Keratinocyte (primary cell): ENCODE measurements at regions not wholly inside any gene's neighbourhood (a gene's known extent, or its start where the extent isn't known, plus 50 kb on each side); places are given as distances from the start of the nearest gene placed in this dataset.

ENCODE experiments used
- EZH2 ChIP-seq: IDR thresholded peaks from one replicate; pipeline ENCODE4 v1.6.1; 2012; ENCODE audit warnings: inconsistent platforms, mild to moderate bottlenecking, low read length, moderate library complexity
- TF ChIP-seq, protein P1 (sequence below), 3 experiments: IDR thresholded peaks in 1 of 3; conservative IDR thresholded peaks in 1 of 3; optimal IDR thresholded peaks in 1 of 3; 2 replicates in 2 of 3; 3 replicates in 1 of 3; pipeline versions ENCODE3 to v1.5.1; 2011; ENCODE audit warnings: low read length in 3 of 3, mild to moderate bottlenecking in 3 of 3, moderate library complexity in 2 of 3, control low read depth in 1 of 3, inconsistent platforms in 1 of 3; ENCODE audit not compliant: insufficient read depth in 2 of 3; ENCODE audit errors: extremely low read depth in 1 of 3

DNA sequence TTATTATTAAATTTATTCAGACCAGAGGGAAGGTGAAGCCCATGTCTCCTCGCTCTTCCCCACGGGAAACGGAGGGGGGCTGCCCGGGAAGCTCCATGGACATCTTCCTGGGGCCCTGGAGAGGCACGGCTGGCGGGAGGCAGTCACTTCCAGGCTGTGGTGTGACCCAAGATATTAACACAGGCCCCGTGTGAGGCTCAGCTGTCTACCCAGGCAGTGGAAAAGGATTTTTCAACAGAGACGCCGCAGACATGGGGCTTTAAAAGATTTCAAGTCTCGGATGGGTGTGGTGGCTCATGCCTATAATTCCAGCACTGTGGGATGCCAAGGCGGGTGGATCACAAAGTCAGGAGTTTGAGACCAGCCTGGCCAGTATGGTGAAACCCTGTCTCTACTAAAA, 117.9 kb downstream of the ERMARD start:
- TF ChIP-seq, protein P1, sequence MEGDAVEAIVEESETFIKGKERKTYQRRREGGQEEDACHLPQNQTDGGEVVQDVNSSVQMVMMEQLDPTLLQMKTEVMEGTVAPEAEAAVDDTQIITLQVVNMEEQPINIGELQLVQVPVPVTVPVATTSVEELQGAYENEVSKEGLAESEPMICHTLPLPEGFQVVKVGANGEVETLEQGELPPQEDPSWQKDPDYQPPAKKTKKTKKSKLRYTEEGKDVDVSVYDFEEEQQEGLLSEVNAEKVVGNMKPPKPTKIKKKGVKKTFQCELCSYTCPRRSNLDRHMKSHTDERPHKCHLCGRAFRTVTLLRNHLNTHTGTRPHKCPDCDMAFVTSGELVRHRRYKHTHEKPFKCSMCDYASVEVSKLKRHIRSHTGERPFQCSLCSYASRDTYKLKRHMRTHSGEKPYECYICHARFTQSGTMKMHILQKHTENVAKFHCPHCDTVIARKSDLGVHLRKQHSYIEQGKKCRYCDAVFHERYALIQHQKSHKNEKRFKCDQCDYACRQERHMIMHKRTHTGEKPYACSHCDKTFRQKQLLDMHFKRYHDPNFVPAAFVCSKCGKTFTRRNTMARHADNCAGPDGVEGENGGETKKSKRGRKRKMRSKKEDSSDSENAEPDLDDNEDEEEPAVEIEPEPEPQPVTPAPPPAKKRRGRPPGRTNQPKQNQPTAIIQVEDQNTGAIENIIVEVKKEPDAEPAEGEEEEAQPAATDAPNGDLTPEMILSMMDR (optimal IDR thresholded peaks at IDR 0.05 in 1 of 3, IDR thresholded peaks at IDR 0.05 in 1 of 3, conservative IDR thresholded peaks at IDR 0.05 in 1 of 3; ENCODE audit: extremely low read depth in 1 of 3, insufficient read depth in 2 of 3, low read length in 3 of 3) = no peak
- no peak for TF ChIP-seq EZH2
